SK-N-SH (cell line): ENCODE measurements at regions not wholly inside any gene's neighbourhood (a gene's known extent, or its start where the extent isn't known, plus 50 kb on each side); places are given as distances from the start of the nearest gene placed in this dataset.

ENCODE experiments used
- CTCF ChIP-seq: fragments of 200-600 bp; sonication (generic); IDR thresholded peaks from 2 replicates; pipeline ENCODE4 v1.6.1; 2017; ENCODE audit warnings: antibody characterized with exemption, mild to moderate bottlenecking, moderate library complexity
- TCF12 ChIP-seq: IDR thresholded peaks from 2 replicates; pipeline ENCODE4 v1.4.0; 2012
- TF ChIP-seq, protein P1 (sequence below): fragments of 150-350 bp; IDR thresholded peaks from 2 replicates; pipeline ENCODE4 v1.6.1; 2017; ENCODE audit warnings: antibody characterized with exemption, low read length, low read depth, borderline replicate concordance
- TF ChIP-seq, protein P2 (sequence below): IDR thresholded peaks from 2 replicates; pipeline ENCODE4 v1.4.0; 2012; ENCODE audit warnings: low read depth

DNA sequence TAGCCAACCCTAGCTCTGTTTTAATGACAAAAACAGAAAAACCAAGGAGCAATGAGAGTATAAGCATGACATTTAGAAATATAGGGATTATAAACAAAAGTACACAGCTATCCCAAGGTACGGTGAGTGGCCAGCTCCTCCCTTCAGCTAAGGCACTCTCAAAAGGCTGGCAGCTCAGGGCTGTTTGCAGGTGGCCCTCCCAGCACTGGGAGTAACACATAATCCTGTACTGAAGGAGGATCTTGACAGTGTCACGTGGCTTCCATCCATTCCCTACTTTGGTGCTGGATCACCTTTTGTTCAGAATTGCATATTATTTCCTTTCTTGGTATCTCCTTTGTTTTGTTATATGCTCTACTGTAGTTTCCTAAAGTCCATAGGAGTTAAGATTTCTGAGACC, 500.8 kb downstream of the KCNJ18 start:
- TF ChIP-seq CTCF (no peak), TCF12 (no peak)
- TF ChIP-seq, protein P1, sequence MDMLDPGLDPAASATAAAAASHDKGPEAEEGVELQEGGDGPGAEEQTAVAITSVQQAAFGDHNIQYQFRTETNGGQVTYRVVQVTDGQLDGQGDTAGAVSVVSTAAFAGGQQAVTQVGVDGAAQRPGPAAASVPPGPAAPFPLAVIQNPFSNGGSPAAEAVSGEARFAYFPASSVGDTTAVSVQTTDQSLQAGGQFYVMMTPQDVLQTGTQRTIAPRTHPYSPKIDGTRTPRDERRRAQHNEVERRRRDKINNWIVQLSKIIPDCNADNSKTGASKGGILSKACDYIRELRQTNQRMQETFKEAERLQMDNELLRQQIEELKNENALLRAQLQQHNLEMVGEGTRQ = no peak
- TF ChIP-seq, protein P2, sequence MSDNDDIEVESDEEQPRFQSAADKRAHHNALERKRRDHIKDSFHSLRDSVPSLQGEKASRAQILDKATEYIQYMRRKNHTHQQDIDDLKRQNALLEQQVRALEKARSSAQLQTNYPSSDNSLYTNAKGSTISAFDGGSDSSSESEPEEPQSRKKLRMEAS = no peak
